Natural killer cell (primary cell): ENCODE measurements at regions not wholly inside any gene's neighbourhood (a gene's known extent, or its start where the extent isn't known, plus 50 kb on each side); places are given as distances from the start of the nearest gene placed in this dataset.

Experiments
- ATAC-seq, 3 donors: fragments of 150-1000 bp in 2 of 3; fragments of 200-7000 bp in 1 of 3; cut with Tn5 transposase; 1 replicate in 1 of 3; 2 replicates in 2 of 3; pipeline ENCODE4 v1.10.0; 2021; ENCODE audit warnings: mild to moderate bottlenecking in 2 of 3, moderate library complexity in 2 of 3
- DNase-seq, 2 donors: peaks; one replicate each; pipeline versions ENCODE4 v3.0.0 to v3.0.0-alpha.2; 2013 to 2021; ENCODE audit warnings: mixed read lengths in 1 of 2
- H3K27ac ChIP-seq: one replicate; pipeline ENCODE4 v1.5.1; 2013; ENCODE audit warnings: mild to moderate bottlenecking, low read length
- H3K27me3 ChIP-seq: one replicate; pipeline ENCODE4 v1.6.1; 2013; ENCODE audit warnings: low read length; ENCODE audit not compliant: control insufficient read depth, insufficient read depth
- H3K36me3 ChIP-seq: one replicate; pipeline ENCODE4 v1.6.1; 2013; ENCODE audit warnings: low read length; ENCODE audit not compliant: control insufficient read depth, insufficient read depth
- H3K4me1 ChIP-seq: one replicate; pipeline ENCODE4 v1.6.1; 2013; ENCODE audit warnings: low read length; ENCODE audit not compliant: control insufficient read depth, insufficient read depth
- H3K4me3 ChIP-seq: one replicate; pipeline ENCODE4 v1.5.1; 2013; ENCODE audit warnings: low read length
- H3K9me3 ChIP-seq: one replicate; pipeline ENCODE4 v1.6.1; 2013; ENCODE audit warnings: low read length; ENCODE audit not compliant: control insufficient read depth, insufficient read depth
- H3K27ac Mint-ChIP-seq, 2 donors: one replicate each; pipeline ENCODE4 v1.8.0; 2022; ENCODE audit warnings: mild to moderate bottlenecking in 2 of 2, mixed read lengths in 2 of 2, moderate library complexity in 1 of 2
- H3K27me3 Mint-ChIP-seq, 2 donors: one replicate each; pipeline ENCODE4 v1.8.0; 2022; ENCODE audit warnings: low read depth in 2 of 2, mixed read lengths in 2 of 2
- H3K36me3 Mint-ChIP-seq: one replicate; pipeline ENCODE4 v1.8.0; 2022; ENCODE audit warnings: mixed read lengths
- H3K4me1 Mint-ChIP-seq, 2 donors: one replicate each; pipeline ENCODE4 v1.8.0; 2022; ENCODE audit warnings: mixed read lengths in 2 of 2
- H3K4me3 Mint-ChIP-seq: one replicate; pipeline ENCODE4 v1.8.0; 2022; ENCODE audit warnings: mild to moderate bottlenecking, moderate library complexity, mixed read lengths
- H3K9me3 Mint-ChIP-seq, 2 donors: one replicate each; pipeline ENCODE4 v1.8.0; 2022; ENCODE audit warnings: mixed read lengths in 2 of 2
- CTCF ChIP-seq: fragments of 200-600 bp; IDR thresholded peaks from one replicate; pipeline ENCODE4 v1.8.0; 2022; ENCODE audit warnings: antibody characterized with exemption
- WGBS: methylation state at CpG from one replicate; pipeline ENCODE4 v1.1.7; 2013; ENCODE audit warnings: missing lambda C conversion rate; ENCODE audit not compliant: insufficient coverage; 5-methylcytosine and 5-hydroxymethylcytosine counted together
- intact Hi-C: fragments of 100-400 bp; cut with micrococcal nuclease; formaldehyde crosslinking; loops from one replicate; pipeline ENCODE4 v1.14.2; 2022

- WGBS = 91% methylated on average over 28 of the region's 28 CpGs
Observed at GRCh38 chr18:78781601-78781960, 198.0 kb upstream of the SALL3 start.

GRCh38 chr18:78782951-78783563 is 196.6 kb upstream of the SALL3 start:
- intact Hi-C loops = no loop called here
- ATAC-seq (no peak), DNase-seq (no peak)
- Mint-ChIP-seq H3K4me3 (no peak overlapping the region), H3K4me1 (no peaks in the 10 kb centered on the region), H3K27ac (no peak overlapping the region), H3K9me3 (no peaks in the 10 kb centered on the region), H3K27me3 (no peaks in the 10 kb centered on the region), H3K36me3 (no peaks in the 10 kb centered on the region)
- TF ChIP-seq CTCF = no peak
- Histone ChIP-seq H3K27ac (no peak overlapping the region), H3K4me3 (no peak overlapping the region), H3K9me3 (no peaks in the 10 kb centered on the region), H3K4me1 (no peaks in the 10 kb centered on the region), H3K36me3 (no peaks in the 10 kb centered on the region), H3K27me3 (no peaks in the 10 kb centered on the region)
- WGBS = 80% methylated on average over 21 of the region's 21 CpGs

More at GRCh38 chr18:78781601-78781960, 198.0 kb upstream of the SALL3 start:
- no peaks in the 10 kb centered on the region for H3K9me3 ChIP-seq
- H3K27ac Mint-ChIP-seq = no peak overlapping the region
- no peaks in the 10 kb centered on the region for H3K36me3 Mint-ChIP-seq
- H3K4me3 Mint-ChIP-seq = no peak overlapping the region
- no peaks in the 10 kb centered on the region for H3K9me3 Mint-ChIP-seq
- ATAC-seq = no peak
- no peaks in the 10 kb centered on the region for H3K27me3 ChIP-seq
- DNase-seq = no peak
- H3K4me1 Mint-ChIP-seq = no peaks in the 10 kb centered on the region
- no peaks in the 10 kb centered on the region for H3K36me3 ChIP-seq
- no peak for TF ChIP-seq CTCF
- H3K4me3 ChIP-seq = no peak overlapping the region
- no peaks in the 10 kb centered on the region for H3K4me1 ChIP-seq
- H3K27ac ChIP-seq = no peak overlapping the region
- intact Hi-C loops = no loop called here
- H3K27me3 Mint-ChIP-seq = no peaks in the 10 kb centered on the region

GRCh38 chr18:78783564-78783960 is 196.1 kb upstream of the SALL3 start:
- Histone ChIP-seq H3K9me3 (no peaks in the 10 kb centered on the region), H3K4me1 (no peaks in the 10 kb centered on the region), H3K27ac (no peak overlapping the region), H3K36me3 (no peaks in the 10 kb centered on the region), H3K27me3 (no peaks in the 10 kb centered on the region), H3K4me3 (no peak overlapping the region)
- Mint-ChIP-seq H3K27me3 (no peaks in the 10 kb centered on the region), H3K4me3 (no peak overlapping the region), H3K4me1 (no peaks in the 10 kb centered on the region), H3K9me3 (no peaks in the 10 kb centered on the region), H3K36me3 (no peaks in the 10 kb centered on the region), H3K27ac (no peak overlapping the region)
- intact Hi-C loops = no loop called here
- no peak for ATAC-seq
- no peak for DNase-seq
- 57% methylated on average over 12 of the region's 12 CpGs for WGBS
- TF ChIP-seq CTCF = no peak

GRCh38 chr18:78784861-78785260 is 194.8 kb upstream of the SALL3 start:
- H3K9me3 ChIP-seq = no peaks in the 10 kb centered on the region
- no peak overlapping the region for H3K27ac ChIP-seq
- Mint-ChIP-seq H3K36me3 (no peaks in the 10 kb centered on the region), H3K4me1 (no peaks in the 10 kb centered on the region), H3K4me3 (no peak overlapping the region), H3K27me3 (no peaks in the 10 kb centered on the region), H3K9me3 (no peaks in the 10 kb centered on the region), H3K27ac (no peak overlapping the region)
- intact Hi-C loops = no loop called here
- TF ChIP-seq CTCF = no peak
- no peaks in the 10 kb centered on the region for H3K36me3 ChIP-seq
- no peaks in the 10 kb centered on the region for H3K27me3 ChIP-seq
- ATAC-seq = no peak
- H3K4me3 ChIP-seq = no peak overlapping the region
- DNase-seq = no peak
- whole genome bisulfite sequencing = 95% methylated on average over 5 of the region's 5 CpGs
- H3K4me1 ChIP-seq = no peaks in the 10 kb centered on the region
